ENCODE measurements at regions not wholly inside any gene's neighbourhood (a gene's known extent, or its start where the extent isn't known, plus 50 kb on each side); places are given as distances from the start of the nearest gene placed in this dataset.

- Mint-ChIP-seq H3K27ac (no peak overlapping the region), H3K36me3 (no peaks in the 10 kb centered on the region), H3K4me1 (no peaks in the 10 kb centered on the region), H3K9me3 (no peaks in the 10 kb centered on the region), H3K4me3 (no peak overlapping the region), H3K27me3 (no peaks in the 10 kb centered on the region)
- H3K9me3 ChIP-seq = no peaks in the 10 kb centered on the region
- H3K4me1 ChIP-seq (ENCODE audit: control insufficient read depth in 1 of 2, extremely low read depth in 1 of 2, insufficient read depth in 2 of 2, low read length in 2 of 2) = no peaks in the 10 kb centered on the region
- DNase-seq (no peak), ATAC-seq (replicated peaks in 1 of 4) (no peak)
- H3K36me3 ChIP-seq (ENCODE audit: control insufficient read depth in 2 of 2, extremely low read depth in 1 of 2, insufficient read depth in 1 of 2, low read length in 1 of 2) = no peaks in the 10 kb centered on the region
- no peak overlapping the region for H3K4me3 ChIP-seq (ENCODE audit: control insufficient read depth in 1 of 2, extremely low read depth in 1 of 2, low read length in 1 of 2)
- H3K27me3 ChIP-seq (replicated peaks in 1 of 2; ENCODE audit: control insufficient read depth in 2 of 2, extremely low read depth in 1 of 2, insufficient read depth in 2 of 2, low read length in 1 of 2) = no peaks in the 10 kb centered on the region
- WGBS (ENCODE audit: insufficient coverage) = 62% methylated on average over 2 of the region's 5 CpGs
- ChIA-PET POLR2A (interaction anchor here in 1 of 2 donors (0.8 kb wide), 1 partner anchor 120 kb away, joined by 4 read pairs; no protein-coding TSS in a partner anchor), CTCF (no interaction called here)
- H3K27ac ChIP-seq (ENCODE audit: low read length) = no peak overlapping the region
These were observed 129.7 kb downstream of the DUSP10 start for GRCh38 chr1:221612047-221612777.

GRCh38 chr1:221620437-221621384 is 121.2 kb downstream of the DUSP10 start:
- no peaks in the 10 kb centered on the region for H3K36me3 ChIP-seq (ENCODE audit: control insufficient read depth in 2 of 2, extremely low read depth in 1 of 2, insufficient read depth in 1 of 2, low read length in 1 of 2)
- no peak overlapping the region for H3K27ac Mint-ChIP-seq
- H3K4me3 ChIP-seq (ENCODE audit: control insufficient read depth in 1 of 2, extremely low read depth in 1 of 2, low read length in 1 of 2) = no peak overlapping the region
- H3K9me3 ChIP-seq = no peaks in the 10 kb centered on the region
- ChIA-PET CTCF (no interaction called here), POLR2A (no interaction called here)
- WGBS (ENCODE audit: insufficient coverage) = 94% methylated on average over 2 of the region's 5 CpGs
- no peak overlapping the region for H3K4me3 Mint-ChIP-seq
- H3K27me3 ChIP-seq (replicated peaks in 1 of 2; ENCODE audit: control insufficient read depth in 2 of 2, extremely low read depth in 1 of 2, insufficient read depth in 2 of 2, low read length in 1 of 2) = no peaks in the 10 kb centered on the region
- peaks cover 0 to 5% (median 0%) of the 10 kb centered on the region in 3 donors for H3K9me3 Mint-ChIP-seq
- no peak for ATAC-seq (replicated peaks in 1 of 4)
- no peak overlapping the region for H3K27ac ChIP-seq (ENCODE audit: low read length)
- no peaks in the 10 kb centered on the region for H3K36me3 Mint-ChIP-seq
- no peaks in the 10 kb centered on the region for H3K4me1 ChIP-seq (ENCODE audit: control insufficient read depth in 1 of 2, extremely low read depth in 1 of 2, insufficient read depth in 2 of 2, low read length in 2 of 2)
- H3K27me3 Mint-ChIP-seq = peaks cover 0 to 5% of the 10 kb centered on the region in 2 donors
- H3K4me1 Mint-ChIP-seq = no peaks in the 10 kb centered on the region
- DNase-seq = no peak

- Histone ChIP-seq H3K36me3 (ENCODE audit: control insufficient read depth in 2 of 2, extremely low read depth in 1 of 2, insufficient read depth in 1 of 2, low read length in 1 of 2) (no peaks in the 10 kb centered on the region), H3K4me3 (ENCODE audit: control insufficient read depth in 1 of 2, extremely low read depth in 1 of 2, low read length in 1 of 2) (no peak overlapping the region), H3K27ac (ENCODE audit: low read length) (no peak overlapping the region), H3K27me3 (replicated peaks in 1 of 2; ENCODE audit: control insufficient read depth in 2 of 2, extremely low read depth in 1 of 2, insufficient read depth in 2 of 2, low read length in 1 of 2) (no peaks in the 10 kb centered on the region), H3K9me3 (no peaks in the 10 kb centered on the region), H3K4me1 (ENCODE audit: control insufficient read depth in 1 of 2, extremely low read depth in 1 of 2, insufficient read depth in 2 of 2, low read length in 2 of 2) (no peaks in the 10 kb centered on the region)
- WGBS (ENCODE audit: insufficient coverage) = 100% methylated on average over 1 of the region's 2 CpGs
- Mint-ChIP-seq H3K9me3 (peaks cover 0 to 5% (median 0%) of the 10 kb centered on the region in 3 donors), H3K27ac (no peak overlapping the region), H3K4me3 (no peak overlapping the region), H3K36me3 (no peaks in the 10 kb centered on the region), H3K27me3 (peaks cover 0 to 5% of the 10 kb centered on the region in 2 donors), H3K4me1 (no peaks in the 10 kb centered on the region)
- ChIA-PET POLR2A (no interaction called here), CTCF (no interaction called here)
- ATAC-seq (replicated peaks in 1 of 4) (no peak), DNase-seq (no peak)
These were observed 120.2 kb downstream of the DUSP10 start for GRCh38 chr1:221621683-221622082.

- no peaks in the 10 kb centered on the region for H3K27me3 ChIP-seq (replicated peaks in 1 of 2; ENCODE audit: control insufficient read depth in 2 of 2, extremely low read depth in 1 of 2, insufficient read depth in 2 of 2, low read length in 1 of 2)
- H3K9me3 Mint-ChIP-seq = peaks cover 0 to 5% (median 0%) of the 10 kb centered on the region in 3 donors
- H3K36me3 ChIP-seq (ENCODE audit: control insufficient read depth in 2 of 2, extremely low read depth in 1 of 2, insufficient read depth in 1 of 2, low read length in 1 of 2) = no peaks in the 10 kb centered on the region
- no peaks in the 10 kb centered on the region for H3K9me3 ChIP-seq
- peaks cover 0 to 5% of the 10 kb centered on the region in 2 donors for H3K27me3 Mint-ChIP-seq
- no peak overlapping the region for H3K4me3 ChIP-seq (ENCODE audit: control insufficient read depth in 1 of 2, extremely low read depth in 1 of 2, low read length in 1 of 2)
- H3K4me1 ChIP-seq (ENCODE audit: control insufficient read depth in 1 of 2, extremely low read depth in 1 of 2, insufficient read depth in 2 of 2, low read length in 2 of 2) = no peaks in the 10 kb centered on the region
- no peak for ATAC-seq (replicated peaks in 1 of 4)
- H3K4me1 Mint-ChIP-seq = no peaks in the 10 kb centered on the region
- H3K27ac ChIP-seq (ENCODE audit: low read length) = no peak overlapping the region
- no peak for DNase-seq
- ChIA-PET POLR2A (no interaction called here), CTCF (no interaction called here)
- H3K36me3 Mint-ChIP-seq = no peaks in the 10 kb centered on the region
- no CpG with 5 or more reads among the region's 2 CpGs for WGBS (ENCODE audit: insufficient coverage)
- no peak overlapping the region for H3K4me3 Mint-ChIP-seq
- H3K27ac Mint-ChIP-seq = no peak overlapping the region
These were observed 119.5 kb downstream of the DUSP10 start for GRCh38 chr1:221622389-221622788.

- Histone ChIP-seq H3K27me3 (replicated peaks in 1 of 2; ENCODE audit: control insufficient read depth in 2 of 2, extremely low read depth in 1 of 2, insufficient read depth in 2 of 2, low read length in 1 of 2) (no peaks in the 10 kb centered on the region), H3K36me3 (ENCODE audit: control insufficient read depth in 2 of 2, extremely low read depth in 1 of 2, insufficient read depth in 1 of 2, low read length in 1 of 2) (no peaks in the 10 kb centered on the region), H3K4me3 (ENCODE audit: control insufficient read depth in 1 of 2, extremely low read depth in 1 of 2, low read length in 1 of 2) (no peak overlapping the region), H3K9me3 (no peaks in the 10 kb centered on the region), H3K27ac (ENCODE audit: low read length) (no peak overlapping the region), H3K4me1 (ENCODE audit: control insufficient read depth in 1 of 2, extremely low read depth in 1 of 2, insufficient read depth in 2 of 2, low read length in 2 of 2) (no peaks in the 10 kb centered on the region)
- Mint-ChIP-seq H3K27me3 (peaks cover 0 to 5% of the 10 kb centered on the region in 2 donors), H3K36me3 (no peaks in the 10 kb centered on the region), H3K4me1 (no peaks in the 10 kb centered on the region), H3K27ac (no peak overlapping the region), H3K9me3 (no peaks in the 10 kb centered on the region), H3K4me3 (no peak overlapping the region)
- ATAC-seq (replicated peaks in 1 of 4) (no peak), DNase-seq (no peak)
- ChIA-PET POLR2A (no interaction called here), CTCF (no interaction called here)
These were observed 116.9 kb downstream of the DUSP10 start for GRCh38 chr1:221625026-221625425.

GRCh38 chr1:221626041-221626440 is 115.8 kb downstream of the DUSP10 start:
- H3K4me1 Mint-ChIP-seq = no peaks in the 10 kb centered on the region
- no peaks in the 10 kb centered on the region for H3K27me3 ChIP-seq (replicated peaks in 1 of 2; ENCODE audit: control insufficient read depth in 2 of 2, extremely low read depth in 1 of 2, insufficient read depth in 2 of 2, low read length in 1 of 2)
- WGBS (ENCODE audit: insufficient coverage) = no CpG with 5 or more reads among the region's 1 CpG
- no peaks in the 10 kb centered on the region for H3K9me3 ChIP-seq
- H3K27ac ChIP-seq (ENCODE audit: low read length) = no peak overlapping the region
- POLR2A ChIA-PET = no interaction called here
- H3K4me1 ChIP-seq (ENCODE audit: control insufficient read depth in 1 of 2, extremely low read depth in 1 of 2, insufficient read depth in 2 of 2, low read length in 2 of 2) = no peaks in the 10 kb centered on the region
- H3K9me3 Mint-ChIP-seq = no peaks in the 10 kb centered on the region
- H3K27me3 Mint-ChIP-seq = peaks cover 0 to 2% of the 10 kb centered on the region in 2 donors
- H3K27ac Mint-ChIP-seq = no peak overlapping the region
- no peak for ATAC-seq (replicated peaks in 1 of 4)
- CTCF ChIA-PET = interaction anchor here in 1 of 2 donors (0.7 kb wide), 1 partner anchor 135 kb away, joined by 3 read pairs; no protein-coding TSS in a partner anchor
- H3K4me3 ChIP-seq (ENCODE audit: control insufficient read depth in 1 of 2, extremely low read depth in 1 of 2, low read length in 1 of 2) = no peak overlapping the region
- no peak overlapping the region for H3K4me3 Mint-ChIP-seq
- no peaks in the 10 kb centered on the region for H3K36me3 ChIP-seq (ENCODE audit: control insufficient read depth in 2 of 2, extremely low read depth in 1 of 2, insufficient read depth in 1 of 2, low read length in 1 of 2)
- H3K36me3 Mint-ChIP-seq = no peaks in the 10 kb centered on the region
- DNase-seq = no peak
